HG02938 (cell line): ENCODE measurements at regions not wholly inside any gene's neighbourhood (a gene's known extent, or its start where the extent isn't known, plus 50 kb on each side); places are given as distances from the start of the nearest gene placed in this dataset.
"Not testable (repeated sequence)": the region's sequence is repeated elsewhere in the genome, so short reads cannot be mapped to it uniquely, and the experiment has no call there.

Source experiments
- ATAC-seq: cut with Tn5 transposase; IDR thresholded peaks from one replicate; pipeline ENCODE4 v1.9.1; 2021; ENCODE audit warnings: mild to moderate bottlenecking, moderate library complexity; ENCODE audit not compliant: unreplicated experiment

DNA sequence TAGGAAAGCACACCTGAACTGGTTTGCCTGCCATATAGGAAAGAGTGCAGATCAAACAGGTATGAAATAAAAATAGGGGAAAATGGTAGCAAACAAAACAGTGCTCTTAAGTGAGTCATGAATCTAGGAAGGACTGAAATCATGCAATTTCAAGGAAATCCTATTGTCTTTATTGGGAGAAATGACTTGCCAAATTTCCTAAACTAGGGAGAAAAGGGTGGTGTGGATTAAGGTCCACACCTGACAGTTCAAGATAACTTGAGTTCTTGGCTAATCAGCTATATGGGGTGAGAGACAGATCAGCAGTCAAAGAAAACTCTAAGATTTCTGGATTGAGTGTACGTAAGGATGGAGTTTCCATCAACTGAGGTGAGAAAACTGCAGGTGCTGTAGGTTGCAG is 101.1 kb downstream of the PRKAB2 start:
- ATAC-seq, result no peak

DNA sequence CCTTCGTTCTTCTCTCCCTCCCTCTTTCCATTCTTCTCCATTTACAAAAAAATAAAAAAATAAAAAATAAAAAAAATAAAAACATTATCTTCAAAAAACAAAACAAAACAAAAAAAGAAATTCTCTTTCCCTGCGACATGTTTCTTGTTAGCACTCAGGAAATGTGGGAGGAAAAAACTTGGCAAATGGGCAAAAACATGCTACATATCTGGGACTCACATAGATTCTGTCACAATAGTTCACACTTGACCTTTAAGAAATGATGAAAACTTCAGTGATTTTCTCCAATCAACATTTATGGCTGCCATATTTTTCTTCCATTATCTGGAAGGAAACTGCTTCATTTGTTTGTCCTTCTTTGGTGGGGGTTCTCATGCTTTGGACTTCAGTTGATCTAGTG is 109.3 kb downstream of the PRKAB2 start:
- ATAC-seq, result no peak

DNA sequence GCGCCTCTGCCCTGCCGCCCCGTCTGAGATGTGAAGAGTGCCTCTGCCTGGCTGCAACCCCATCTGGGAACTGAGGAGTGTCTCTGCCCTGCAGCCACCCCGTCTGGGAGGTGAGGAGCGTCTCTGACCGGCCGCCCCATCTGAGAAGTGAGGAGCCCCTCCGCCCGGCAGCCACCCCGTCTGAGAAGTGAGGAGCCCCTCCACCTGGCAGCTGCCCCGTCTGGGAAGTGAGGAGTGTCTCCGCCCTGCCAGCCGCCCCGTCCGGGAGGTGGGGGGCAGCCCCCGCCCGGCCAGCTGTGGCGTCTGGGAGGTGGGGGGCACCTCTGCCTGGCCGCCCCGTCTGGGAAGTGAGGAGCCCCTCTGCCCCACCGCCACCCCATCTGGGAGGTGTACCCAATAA is 110.4 kb downstream of the PRKAB2 start:
- ATAC-seq, result not testable (repeated sequence)

DNA sequence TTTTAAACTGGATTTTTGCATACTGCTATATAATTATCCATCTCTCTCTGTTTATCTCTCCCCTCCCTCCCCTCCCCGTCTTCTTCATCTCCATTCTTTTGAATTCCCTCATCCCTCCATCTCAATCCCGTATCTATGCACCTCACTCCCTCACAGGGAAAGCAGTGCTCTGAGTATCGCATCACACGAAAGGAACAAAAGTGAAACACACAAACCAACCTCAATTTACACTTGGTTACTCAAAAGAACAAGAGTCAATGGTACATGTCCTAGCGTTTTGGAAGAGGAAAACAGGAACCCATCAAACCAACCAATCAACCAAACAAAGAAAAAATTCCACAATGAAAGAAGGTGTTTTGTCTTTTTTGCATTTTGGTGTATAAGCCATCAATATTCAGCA is 115.1 kb downstream of the NBPF12 start:
- ATAC-seq, result no peak

DNA sequence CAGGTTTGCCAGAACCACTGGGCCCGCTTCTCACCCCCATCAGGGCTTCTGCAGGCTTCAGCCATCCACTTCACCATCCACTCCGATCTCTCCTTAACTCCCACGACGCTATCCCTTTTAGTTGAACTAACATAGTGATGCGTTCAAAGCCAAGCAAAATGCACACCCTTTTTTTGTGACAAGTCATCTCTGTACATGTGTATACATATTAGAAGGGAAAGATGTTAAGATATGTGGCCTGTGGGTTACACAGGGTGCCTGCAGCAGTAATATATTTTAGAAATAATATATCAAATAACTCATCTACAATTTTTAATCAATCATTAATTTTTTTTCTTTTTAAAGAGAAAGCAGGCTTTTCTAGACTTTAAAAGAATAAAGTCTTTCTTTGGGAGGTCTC is 114.6 kb downstream of the NBPF12 start:
- no peak for ATAC-seq

DNA sequence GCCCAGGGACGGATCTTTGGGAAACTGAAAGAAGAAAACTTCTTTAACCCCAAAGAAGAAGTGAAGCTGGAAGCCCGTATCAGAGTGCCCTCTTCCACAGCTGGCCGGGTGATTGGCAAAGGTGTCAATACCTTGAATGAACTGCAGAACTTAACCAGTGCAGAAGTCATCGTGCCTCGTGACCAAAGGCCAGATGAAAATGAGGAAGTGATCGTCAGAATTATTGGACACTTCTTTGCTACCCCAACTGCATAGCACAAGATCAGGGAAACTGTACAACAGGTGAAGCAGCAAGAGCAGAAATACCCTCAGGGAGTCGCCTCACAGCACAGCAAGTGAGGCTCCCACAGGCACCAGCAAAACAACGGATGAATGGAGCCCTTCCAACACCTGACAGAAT is 114.0 kb downstream of the NBPF12 start:
- no peak for ATAC-seq

DNA sequence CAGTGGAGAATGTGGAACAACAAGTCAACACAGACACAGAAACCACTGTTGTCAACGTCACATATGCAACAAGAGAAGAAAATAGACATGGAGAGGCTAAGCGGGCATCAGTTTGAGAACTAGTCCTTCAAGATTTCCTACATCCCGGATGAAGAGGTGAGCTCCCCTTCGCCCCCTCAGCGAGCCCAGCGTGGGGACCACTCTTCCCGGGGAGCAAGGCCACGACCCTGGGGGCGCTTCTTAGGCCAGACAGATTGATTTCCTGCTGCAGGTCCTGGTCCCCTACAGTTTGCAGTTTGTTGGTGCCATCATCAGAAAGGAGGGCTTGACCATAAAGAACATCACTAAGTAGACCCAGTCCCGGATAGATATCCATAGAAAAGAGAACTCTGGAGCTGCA is 113.0 kb downstream of the NBPF12 start:
- ATAC-seq, result no peak

DNA sequence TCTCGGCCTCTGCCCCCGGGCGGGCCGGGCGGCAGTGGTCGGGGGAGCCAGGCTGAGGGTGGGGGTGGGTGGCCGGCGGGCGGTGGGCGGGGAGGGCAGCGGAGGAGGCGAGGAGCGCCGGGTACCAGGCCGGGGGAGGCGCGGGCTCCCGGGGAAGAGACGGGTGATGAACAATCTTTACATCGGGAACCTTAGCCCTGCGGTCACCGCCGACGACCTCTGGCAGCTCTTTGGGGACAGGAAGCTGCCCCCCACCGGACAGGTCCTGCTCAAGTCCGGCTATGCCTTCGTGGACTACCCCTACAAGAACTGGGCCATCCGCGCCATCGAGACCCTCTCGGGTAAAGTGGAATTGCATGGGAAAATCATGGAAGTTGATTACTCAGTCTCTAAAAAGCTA is 112.5 kb downstream of the NBPF12 start:
- no peak for ATAC-seq

DNA sequence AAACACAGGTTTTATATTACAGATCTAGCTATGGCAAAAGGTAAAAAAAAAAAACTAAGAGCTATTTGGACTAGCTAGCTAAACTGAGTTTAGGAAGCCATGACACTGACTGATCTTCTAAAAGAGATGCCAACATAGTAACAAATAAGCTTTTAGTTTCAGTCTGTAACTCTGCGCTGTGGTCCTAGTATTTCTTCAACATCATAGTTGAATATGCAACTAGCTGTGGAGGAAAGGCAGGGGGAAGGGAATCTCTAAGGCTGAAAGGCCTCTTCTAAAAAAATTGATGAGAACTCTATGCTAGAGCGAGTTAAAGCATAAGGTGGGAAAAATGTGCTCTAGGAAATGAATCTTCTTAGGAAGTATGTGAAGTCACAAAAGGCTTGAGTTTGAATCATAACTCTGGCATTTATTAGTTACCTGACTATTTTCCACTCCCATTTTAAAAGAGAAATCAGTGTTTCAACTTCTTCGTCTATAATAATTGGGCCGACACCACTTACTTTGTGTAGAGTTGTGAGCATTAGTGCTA is 108.8 kb downstream of the NBPF12 start:
- ATAC-seq, result not testable (repeated sequence)

DNA sequence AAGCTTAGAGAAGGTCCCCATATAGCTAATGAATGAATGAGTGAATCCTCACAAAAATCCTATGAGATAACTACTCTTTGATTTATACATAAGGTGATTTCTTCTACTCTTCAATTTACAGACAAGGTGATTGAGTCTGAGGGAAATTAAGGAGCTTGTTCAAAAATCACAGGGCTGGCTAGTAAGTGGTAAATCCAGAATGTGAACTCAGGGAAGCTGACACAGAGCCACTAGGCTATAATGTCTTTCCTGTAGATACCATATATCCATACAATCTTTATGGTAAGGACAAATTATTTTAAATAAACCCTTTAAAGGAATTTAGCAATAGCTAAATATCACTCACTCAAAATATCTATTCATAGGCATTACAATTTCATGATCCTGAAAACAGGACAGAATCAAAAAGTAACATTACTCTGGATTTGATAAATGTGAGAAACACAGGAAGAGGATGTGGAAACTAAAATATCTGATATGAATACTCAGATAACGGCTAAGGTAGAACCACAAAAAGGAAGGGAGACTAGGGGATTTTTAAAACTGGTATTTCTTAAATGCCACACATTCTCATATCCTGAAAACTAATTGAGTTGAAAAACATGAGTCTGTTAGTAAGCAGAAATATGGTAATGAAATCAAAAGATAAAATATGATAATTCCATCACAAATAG is 108.2 kb downstream of the NBPF12 start:
- no peak for ATAC-seq
